Lower leg skin (tissue), 4 donors: ENCODE measurements at regions not wholly inside any gene's neighbourhood (a gene's known extent, or its start where the extent isn't known, plus 50 kb on each side); places are given as distances from the start of the nearest gene placed in this dataset.

Experiments
- DNase-seq, 2 donors: peaks; one replicate each; pipeline ENCODE4 v3.0.0-alpha.2; 2019; ENCODE audit warnings: low spot score in 2 of 2
- H3K4me3 ChIP-seq: fragments of 200-600 bp; sonication (generic); 2 replicates; pipeline ENCODE4 v1.5.1; 2017; ENCODE audit warnings: mild to moderate bottlenecking, low read depth; ENCODE audit not compliant: poor library complexity, severe bottlenecking
- POLR2A ChIP-seq, 2 donors: fragments of 450-650 bp; IDR thresholded peaks; one replicate each; pipeline ENCODE4 v1.6.1; 2016 to 2017; ENCODE audit warnings: antibody characterized with exemption in 2 of 2, mild to moderate bottlenecking in 1 of 2, moderate library complexity in 1 of 2
- WGBS, 2 donors: methylation state at CpG; one replicate each; pipeline ENCODE4 v1.1.5; 2018; 5-methylcytosine and 5-hydroxymethylcytosine counted together
- intact Hi-C: fragments of 100-400 bp; cut with DNase I; formaldehyde crosslinking; loops from one replicate; pipeline ENCODE4 v1.15.0; 2023; ENCODE audit warnings: low total_unique reads
- TF ChIP-seq, protein P1 (sequence below), 3 donors: fragments of 450-650 bp; IDR thresholded peaks; one replicate each; pipeline ENCODE4 v1.5.1; 2016; ENCODE audit warnings: antibody characterized with exemption in 3 of 3, mild to moderate bottlenecking in 3 of 3, moderate library complexity in 2 of 3

DNA sequence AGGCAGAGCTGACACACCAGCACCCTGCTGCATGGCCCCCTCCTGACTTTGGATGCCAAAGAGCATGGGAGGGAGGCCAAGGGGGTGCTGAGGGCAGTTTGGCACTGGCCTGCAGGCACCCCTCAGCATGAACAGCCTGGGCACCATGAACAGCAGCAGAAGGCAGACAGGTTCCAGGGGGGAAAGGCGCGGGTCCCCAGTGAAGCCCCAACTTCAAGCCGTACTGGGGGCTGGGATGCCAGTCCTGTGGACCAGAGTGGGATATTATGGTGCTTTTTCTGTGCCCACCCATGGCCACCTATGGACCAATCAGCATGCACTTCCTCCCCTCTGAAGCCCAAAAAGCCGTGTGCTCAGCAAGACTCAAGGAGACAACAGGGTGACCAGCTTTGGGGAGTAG, 389.9 kb downstream of the TEX13C start:
- DNase-seq: no peak
- H3K4me3 ChIP-seq: no peak overlapping the region
- intact Hi-C loops: no loop called here
- WGBS, 2 donors: 83 to 90% methylated on average over 1 to 3 of the region's 4 CpGs
- TF ChIP-seq, protein P1, sequence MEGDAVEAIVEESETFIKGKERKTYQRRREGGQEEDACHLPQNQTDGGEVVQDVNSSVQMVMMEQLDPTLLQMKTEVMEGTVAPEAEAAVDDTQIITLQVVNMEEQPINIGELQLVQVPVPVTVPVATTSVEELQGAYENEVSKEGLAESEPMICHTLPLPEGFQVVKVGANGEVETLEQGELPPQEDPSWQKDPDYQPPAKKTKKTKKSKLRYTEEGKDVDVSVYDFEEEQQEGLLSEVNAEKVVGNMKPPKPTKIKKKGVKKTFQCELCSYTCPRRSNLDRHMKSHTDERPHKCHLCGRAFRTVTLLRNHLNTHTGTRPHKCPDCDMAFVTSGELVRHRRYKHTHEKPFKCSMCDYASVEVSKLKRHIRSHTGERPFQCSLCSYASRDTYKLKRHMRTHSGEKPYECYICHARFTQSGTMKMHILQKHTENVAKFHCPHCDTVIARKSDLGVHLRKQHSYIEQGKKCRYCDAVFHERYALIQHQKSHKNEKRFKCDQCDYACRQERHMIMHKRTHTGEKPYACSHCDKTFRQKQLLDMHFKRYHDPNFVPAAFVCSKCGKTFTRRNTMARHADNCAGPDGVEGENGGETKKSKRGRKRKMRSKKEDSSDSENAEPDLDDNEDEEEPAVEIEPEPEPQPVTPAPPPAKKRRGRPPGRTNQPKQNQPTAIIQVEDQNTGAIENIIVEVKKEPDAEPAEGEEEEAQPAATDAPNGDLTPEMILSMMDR (IDR thresholded peaks at IDR 0.05): no peak
- no peak for TF ChIP-seq POLR2A (IDR thresholded peaks at IDR 0.05)

DNA sequence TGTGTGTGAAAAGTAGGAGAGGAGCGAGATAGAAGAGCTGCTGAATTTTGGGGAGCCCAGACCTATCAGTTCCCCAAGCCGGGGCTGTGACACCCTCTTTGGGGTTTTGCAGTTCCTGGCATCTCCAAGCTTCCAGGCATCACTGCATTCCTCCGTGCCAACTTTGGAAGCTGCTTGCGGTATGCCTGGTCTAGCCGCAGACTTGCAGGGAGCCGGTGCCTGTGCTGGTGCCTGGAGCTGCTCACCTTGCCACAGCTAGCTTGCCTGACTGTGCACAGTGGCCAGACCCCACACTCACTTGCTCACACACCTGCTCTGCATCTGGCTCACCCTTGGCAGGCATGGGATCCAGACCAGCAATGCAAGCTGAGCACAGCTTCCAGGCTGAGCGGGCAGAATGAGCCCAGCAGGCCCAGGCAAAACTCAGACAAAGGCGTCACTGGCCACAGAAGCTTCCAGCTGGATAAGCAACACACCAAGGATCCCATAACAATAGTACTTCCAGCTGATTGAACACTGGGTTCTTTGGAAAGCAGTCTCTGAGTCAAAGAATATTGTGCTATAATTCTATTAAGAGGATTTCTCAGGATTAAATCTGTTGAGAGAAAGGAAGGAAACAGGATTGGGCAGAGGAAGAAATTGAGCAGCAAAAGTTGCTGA, 390.9 kb downstream of the TEX13C start:
- H3K4me3 ChIP-seq: no peak overlapping the region
- TF ChIP-seq, protein P1 (IDR thresholded peaks at IDR 0.05): no peak
- no peak for TF ChIP-seq POLR2A (IDR thresholded peaks at IDR 0.05)
- intact Hi-C loops: no loop called here
- no peak for DNase-seq
- 75 to 84% methylated on average over 3 to 8 of the region's 8 CpGs for WGBS, 2 donors

DNA sequence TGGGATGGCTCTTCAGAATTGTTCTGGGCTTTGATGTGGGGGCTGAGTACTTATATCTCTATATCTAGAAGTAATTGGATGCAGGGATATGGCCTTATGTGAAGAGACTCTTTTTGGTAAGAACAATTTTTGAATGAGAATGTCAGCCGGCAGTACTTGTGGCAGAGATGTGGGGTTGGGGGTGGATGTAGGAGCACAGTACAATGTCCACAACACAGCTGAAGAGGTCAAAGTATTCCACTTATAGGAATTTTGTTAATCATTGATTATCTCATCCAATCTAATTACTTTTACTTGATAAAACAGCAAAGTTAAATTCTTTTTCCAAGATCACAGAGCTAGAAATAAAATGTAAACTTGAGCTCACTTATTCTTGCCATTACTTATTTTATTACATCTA, 391.4 kb downstream of the TEX13C start:
- DNase-seq: no peak
- WGBS, 2 donors: 79 to 88% methylated on average over 1 of the region's 1 CpG
- H3K4me3 ChIP-seq: no peak overlapping the region
- TF ChIP-seq, protein P1 (IDR thresholded peaks at IDR 0.05): no peak
- intact Hi-C loops: no loop called here

GRCh38 chrX:125713633-125714032, 394.0 kb downstream of the TEX13C start:
- WGBS, 2 donors: 27 to 50% methylated on average over 3 of the region's 3 CpGs
- TF ChIP-seq POLR2A (IDR thresholded peaks at IDR 0.05): no peak
- TF ChIP-seq, protein P1 (IDR thresholded peaks at IDR 0.05): no peak
- no peak overlapping the region for H3K4me3 ChIP-seq
- no peak for DNase-seq
- intact Hi-C loops: no loop called here

- TF ChIP-seq, protein P1 (IDR thresholded peaks at IDR 0.05): no peak
- TF ChIP-seq POLR2A (IDR thresholded peaks at IDR 0.05): no peak
- no peak for DNase-seq
- intact Hi-C loops: no loop called here
- 77 to 87% methylated on average over 3 of the region's 3 CpGs for WGBS, 2 donors
- no peak overlapping the region for H3K4me3 ChIP-seq
Measured at GRCh38 chrX:125727117-125727516, 407.4 kb downstream of the TEX13C start.
